ENCODE measurements at regions not wholly inside any gene's neighbourhood (a gene's known extent, or its start where the extent isn't known, plus 50 kb on each side); places are given as distances from the start of the nearest gene placed in this dataset.

DNA sequence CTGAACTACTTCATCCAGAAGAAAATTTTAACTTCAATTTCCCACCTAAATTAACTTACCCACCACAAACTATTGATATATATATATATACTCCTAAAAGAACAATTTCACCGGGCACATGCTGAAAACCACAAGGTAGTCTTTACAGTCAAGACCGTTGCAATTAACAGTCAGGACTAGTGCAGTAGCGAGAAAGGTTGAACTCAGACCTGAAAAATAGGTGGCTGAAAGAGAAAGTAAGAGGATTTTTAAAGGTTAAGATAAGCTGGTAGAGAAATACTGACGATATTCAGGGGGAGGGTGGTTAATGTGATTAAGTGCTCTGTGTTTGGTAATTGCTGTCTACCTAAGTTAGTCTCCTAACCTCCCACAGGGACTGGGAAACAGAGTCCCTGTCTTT lies 1153.5 kb upstream of the TMPRSS15 start:
- H3K9ac ChIP-seq: no peak overlapping the region
- no peaks in the 10 kb centered on the region for H3K9me3 ChIP-seq (ENCODE audit: control insufficient read depth, low read length)
- H3K4me3 ChIP-seq (ENCODE audit: low read depth, low read length): no peak overlapping the region
- no peak overlapping the region for H2AFZ ChIP-seq
- H3K36me3 ChIP-seq (ENCODE audit: control insufficient read depth, insufficient read depth, low read length): no peaks in the 10 kb centered on the region
- H3K79me2 ChIP-seq: no peaks in the 10 kb centered on the region
- H3K27me3 ChIP-seq (ENCODE audit: control insufficient read depth, insufficient read depth, low read length): no peaks in the 10 kb centered on the region
- no peak for TF ChIP-seq CTCF (IDR thresholded peaks at IDR 0.05)
- H3K27ac ChIP-seq: no peak overlapping the region
- no peak overlapping the region for H3K4me2 ChIP-seq (ENCODE audit: low read length)
- H3K4me1 ChIP-seq: no peaks in the 10 kb centered on the region

GRCh38 chr21:19557488-19557887 lies 1153.9 kb upstream of the TMPRSS15 start:
- Histone ChIP-seq H3K9ac (no peak overlapping the region), H3K36me3 (ENCODE audit: control insufficient read depth, insufficient read depth, low read length) (no peaks in the 10 kb centered on the region), H3K4me3 (ENCODE audit: low read depth, low read length) (no peak overlapping the region), H3K27ac (no peak overlapping the region), H3K27me3 (ENCODE audit: control insufficient read depth, insufficient read depth, low read length) (no peaks in the 10 kb centered on the region), H3K4me1 (no peaks in the 10 kb centered on the region), H3K79me2 (no peaks in the 10 kb centered on the region), H2AFZ (no peak overlapping the region), H3K9me3 (ENCODE audit: control insufficient read depth, low read length) (no peaks in the 10 kb centered on the region), H3K4me2 (ENCODE audit: low read length) (no peak overlapping the region)
- TF ChIP-seq CTCF (IDR thresholded peaks at IDR 0.05): no peak

GRCh38 chr21:19565587-19565986 lies 1162.0 kb upstream of the TMPRSS15 start:
- Histone ChIP-seq H3K27ac (no peak overlapping the region), H3K4me1 (no peaks in the 10 kb centered on the region), H3K9ac (no peak overlapping the region), H3K4me2 (ENCODE audit: low read length) (no peak overlapping the region), H3K36me3 (ENCODE audit: control insufficient read depth, insufficient read depth, low read length) (no peaks in the 10 kb centered on the region), H3K79me2 (no peaks in the 10 kb centered on the region), H2AFZ (no peak overlapping the region), H3K27me3 (ENCODE audit: control insufficient read depth, insufficient read depth, low read length) (no peaks in the 10 kb centered on the region), H3K9me3 (ENCODE audit: control insufficient read depth, low read length) (no peaks in the 10 kb centered on the region), H3K4me3 (ENCODE audit: low read depth, low read length) (no peak overlapping the region)
- TF ChIP-seq CTCF (IDR thresholded peaks at IDR 0.05): no peak

DNA sequence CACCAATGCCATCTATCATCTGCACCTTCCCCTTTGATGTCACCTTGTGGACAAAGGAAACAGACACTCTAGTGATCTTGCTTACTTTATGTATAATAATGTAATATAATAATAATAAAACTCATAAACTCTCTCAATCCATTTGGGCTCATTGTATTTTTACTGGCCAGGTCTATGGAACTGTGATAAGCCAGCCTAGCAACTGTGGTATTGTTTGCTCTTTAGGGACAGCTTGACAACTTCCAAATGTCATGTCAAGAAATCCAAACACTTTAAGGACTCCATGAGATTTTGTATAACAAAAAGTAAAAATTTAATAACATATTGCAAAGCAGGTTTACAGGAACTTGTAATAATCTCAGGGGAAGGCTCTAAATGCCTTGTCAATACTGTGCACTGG lies 1163.4 kb upstream of the TMPRSS15 start:
- Histone ChIP-seq H3K4me2 (ENCODE audit: low read length) (no peak overlapping the region), H3K27me3 (ENCODE audit: control insufficient read depth, insufficient read depth, low read length) (no peaks in the 10 kb centered on the region), H2AFZ (no peak overlapping the region), H3K4me3 (ENCODE audit: low read depth, low read length) (no peak overlapping the region), H3K9ac (no peak overlapping the region), H3K27ac (no peak overlapping the region), H3K4me1 (no peaks in the 10 kb centered on the region), H3K36me3 (ENCODE audit: control insufficient read depth, insufficient read depth, low read length) (no peaks in the 10 kb centered on the region), H3K79me2 (no peaks in the 10 kb centered on the region), H3K9me3 (ENCODE audit: control insufficient read depth, low read length) (no peaks in the 10 kb centered on the region)
- TF ChIP-seq CTCF (IDR thresholded peaks at IDR 0.05): no peak

GRCh38 chr21:19577381-19577780 lies 1173.8 kb upstream of the TMPRSS15 start:
- no peaks in the 10 kb centered on the region for H3K27me3 ChIP-seq (ENCODE audit: control insufficient read depth, insufficient read depth, low read length)
- H3K27ac ChIP-seq: no peak overlapping the region

More at GRCh38 chr21:19577381-19577780, 1173.8 kb upstream of the TMPRSS15 start:
- Histone ChIP-seq H3K4me3 (ENCODE audit: low read depth, low read length) (no peak overlapping the region), H3K9ac (no peak overlapping the region), H3K4me2 (ENCODE audit: low read length) (no peak overlapping the region), H2AFZ (no peak overlapping the region), H3K79me2 (no peaks in the 10 kb centered on the region), H3K4me1 (no peaks in the 10 kb centered on the region), H3K36me3 (ENCODE audit: control insufficient read depth, insufficient read depth, low read length) (no peaks in the 10 kb centered on the region), H3K9me3 (ENCODE audit: control insufficient read depth, low read length) (no peaks in the 10 kb centered on the region)
- no peak for TF ChIP-seq CTCF (IDR thresholded peaks at IDR 0.05)
